ENCODE measurements at regions not wholly inside any gene's neighbourhood (a gene's known extent, or its start where the extent isn't known, plus 50 kb on each side); places are given as distances from the start of the nearest gene placed in this dataset.

- Mint-ChIP-seq H3K9me3 (peaks cover 1% of the 10 kb centered on the region), H3K27me3 (ENCODE audit: low read depth) (no peaks in the 10 kb centered on the region), H3K4me1 (peaks cover 19% of the 10 kb centered on the region), H3K27ac (peak overlapping the region; percentile 33; the same call in 1 of the 2 replicates), H3K4me3 (no peak overlapping the region), H3K36me3 (peaks cover under 1% of the 10 kb centered on the region)
- CTCF ChIA-PET: no interaction called here
- DNase-seq (ENCODE audit: low spot score): no peak
- TF ChIP-seq TEAD4 (CRISPR knock-in tag; IDR thresholded peaks at IDR 0.05): no peak
- TF ChIP-seq NR3C1 (CRISPR knock-in tag; conservative IDR thresholded peaks at IDR 0.05; ENCODE audit: low read depth): no peak
- TF ChIP-seq GRHL2 (CRISPR knock-in tag; IDR thresholded peaks at IDR 0.05; ENCODE audit: insufficient replicate concordance, severe bottlenecking): no peak
- no peak for TF ChIP-seq JAZF1 (CRISPR knock-in tag; IDR thresholded peaks at IDR 0.05)
- TF ChIP-seq KAT7 (CRISPR knock-in tag; IDR thresholded peaks at IDR 0.05; ENCODE audit: borderline replicate concordance): no peak
- TF ChIP-seq ZSCAN18 (CRISPR knock-in tag; IDR thresholded peaks at IDR 0.05): no peak
- no peak for TF ChIP-seq E2F5 (CRISPR knock-in tag; IDR thresholded peaks at IDR 0.05)
- no peak for TF ChIP-seq FOXP1 (CRISPR knock-in tag; IDR thresholded peaks at IDR 0.05; ENCODE audit: borderline replicate concordance)
- no peak for TF ChIP-seq HMGXB4 (CRISPR knock-in tag; IDR thresholded peaks at IDR 0.05)
- no peak for TF ChIP-seq TCF7 (CRISPR knock-in tag; IDR thresholded peaks at IDR 0.05; ENCODE audit: low read depth)
- TF ChIP-seq MLX (CRISPR knock-in tag; IDR thresholded peaks at IDR 0.05): no peak
- TF ChIP-seq CTCF (IDR thresholded peaks at IDR 0.05): no peak
- no peak for TF ChIP-seq ZNF425 (CRISPR knock-in tag; conservative IDR thresholded peaks at IDR 0.05)
- TF ChIP-seq PRRX2 (CRISPR knock-in tag; IDR thresholded peaks at IDR 0.05): no peak
- no peak for TF ChIP-seq ERG (CRISPR knock-in tag; IDR thresholded peaks at IDR 0.05)
- TF ChIP-seq TP53 (CRISPR knock-in tag; IDR thresholded peaks at IDR 0.05): no peak
- no peak for TF ChIP-seq ATF2 (CRISPR knock-in tag; IDR thresholded peaks at IDR 0.05; ENCODE audit: borderline replicate concordance, low read depth)
- TF ChIP-seq ZNF416 (CRISPR knock-in tag; IDR thresholded peaks at IDR 0.05): no peak
- no peak for TF ChIP-seq RELA (CRISPR knock-in tag; IDR thresholded peaks at IDR 0.05; ENCODE audit: borderline replicate concordance)
- TF ChIP-seq SOX15 (CRISPR knock-in tag; IDR thresholded peaks at IDR 0.05): no peak
- ATAC-seq: peak; percentile 73
- POLR2A ChIA-PET: no interaction called here
Observed at GRCh38 chr21:27694667-27695066, 727.8 kb upstream of the ADAMTS5 start.
